Astrocyte (in vitro differentiated cells and primary cell): ENCODE measurements at regions not wholly inside any gene's neighbourhood (a gene's known extent, or its start where the extent isn't known, plus 50 kb on each side); places are given as distances from the start of the nearest gene placed in this dataset.

Experiments
- EZH2 ChIP-seq: IDR thresholded peaks from 2 replicates; pipeline ENCODE4 v1.6.1; 2012; ENCODE audit warnings: mild to moderate bottlenecking, low read length, inconsistent platforms; ENCODE audit not compliant: insufficient read depth
- TF ChIP-seq, protein P1 (sequence below): IDR thresholded peaks from 2 replicates; pipeline ENCODE4 v1.5.1; 2011; ENCODE audit warnings: low read depth, mild to moderate bottlenecking, inconsistent platforms, low read length, moderate library complexity; ENCODE audit not compliant: insufficient read depth

DNA sequence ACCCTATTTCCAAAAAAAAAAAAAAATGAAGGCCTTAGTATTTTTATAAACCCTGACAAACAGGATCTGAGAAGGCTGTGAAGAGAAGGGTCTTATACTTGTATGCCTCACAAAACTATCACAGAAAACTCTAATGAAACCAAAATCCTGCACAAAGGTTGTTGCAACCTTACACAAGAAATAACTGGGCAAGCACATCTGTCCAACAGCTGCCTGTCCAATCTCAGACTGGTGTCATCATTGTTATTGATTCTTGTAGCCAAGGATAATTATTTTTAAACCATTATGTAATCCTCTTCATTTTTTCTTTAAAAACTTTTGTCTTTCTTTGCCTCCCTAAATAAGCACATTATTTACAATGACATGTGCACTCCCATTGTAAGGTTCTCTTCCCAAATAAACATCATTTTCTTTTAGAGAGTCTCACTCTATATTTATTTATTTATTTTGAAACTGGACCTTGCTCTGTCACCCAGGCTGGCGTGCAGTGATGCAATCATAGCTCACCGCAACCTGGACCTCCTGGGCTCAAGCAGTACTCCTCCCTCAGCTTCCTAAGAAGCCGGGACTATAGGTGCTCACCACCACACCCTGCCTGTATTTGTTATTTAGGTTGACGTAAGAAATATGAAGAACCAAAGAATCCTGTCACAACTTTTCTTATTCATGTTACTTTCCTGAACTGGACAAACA lies 697.1 kb downstream of the DOK5 start:
- no peak for TF ChIP-seq EZH2
- TF ChIP-seq, protein P1, sequence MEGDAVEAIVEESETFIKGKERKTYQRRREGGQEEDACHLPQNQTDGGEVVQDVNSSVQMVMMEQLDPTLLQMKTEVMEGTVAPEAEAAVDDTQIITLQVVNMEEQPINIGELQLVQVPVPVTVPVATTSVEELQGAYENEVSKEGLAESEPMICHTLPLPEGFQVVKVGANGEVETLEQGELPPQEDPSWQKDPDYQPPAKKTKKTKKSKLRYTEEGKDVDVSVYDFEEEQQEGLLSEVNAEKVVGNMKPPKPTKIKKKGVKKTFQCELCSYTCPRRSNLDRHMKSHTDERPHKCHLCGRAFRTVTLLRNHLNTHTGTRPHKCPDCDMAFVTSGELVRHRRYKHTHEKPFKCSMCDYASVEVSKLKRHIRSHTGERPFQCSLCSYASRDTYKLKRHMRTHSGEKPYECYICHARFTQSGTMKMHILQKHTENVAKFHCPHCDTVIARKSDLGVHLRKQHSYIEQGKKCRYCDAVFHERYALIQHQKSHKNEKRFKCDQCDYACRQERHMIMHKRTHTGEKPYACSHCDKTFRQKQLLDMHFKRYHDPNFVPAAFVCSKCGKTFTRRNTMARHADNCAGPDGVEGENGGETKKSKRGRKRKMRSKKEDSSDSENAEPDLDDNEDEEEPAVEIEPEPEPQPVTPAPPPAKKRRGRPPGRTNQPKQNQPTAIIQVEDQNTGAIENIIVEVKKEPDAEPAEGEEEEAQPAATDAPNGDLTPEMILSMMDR, result no peak
